Stimulated activated CD4-positive, alpha-beta T cell treated with anti-CD3 and anti-CD28 coated beads, Interleukin-15, amount 100 ng/mL, for 24 hours (primary cell): ENCODE measurements at regions not wholly inside any gene's neighbourhood (a gene's known extent, or its start where the extent isn't known, plus 50 kb on each side); places are given as distances from the start of the nearest gene placed in this dataset.
"Not testable (repeated sequence)": the region's sequence is repeated elsewhere in the genome, so short reads cannot be mapped to it uniquely, and the experiment has no call there.

ENCODE experiments used
- DNase-seq: peaks from one replicate; pipeline ENCODE4 v3.0.0-alpha.2; 2020

- DNase-seq: not testable (repeated sequence)
Measured at GRCh38 chr5:50590444-50591189, 75.8 kb upstream of the PARP8 start.

- DNase-seq: not testable (repeated sequence)
Measured at GRCh38 chr5:50591338-50591737, 75.1 kb upstream of the PARP8 start.

GRCh38 chr5:50593681-50594080 lies 72.8 kb upstream of the PARP8 start:
- no peak for DNase-seq

GRCh38 chr5:50595199-50595598 lies 71.2 kb upstream of the PARP8 start:
- DNase-seq: no peak

- DNase-seq: peak; percentile 13
Measured at GRCh38 chr5:50601576-50601975, 64.9 kb upstream of the PARP8 start.

GRCh38 chr5:50606179-50606578 lies 60.3 kb upstream of the PARP8 start:
- DNase-seq: no peak

GRCh38 chr5:50607456-50607855 lies 59.0 kb upstream of the PARP8 start:
- not testable (repeated sequence) for DNase-seq

GRCh38 chr5:50607953-50608705 lies 58.3 kb upstream of the PARP8 start:
- DNase-seq: not testable (repeated sequence)

- DNase-seq: not testable (repeated sequence)
Measured at GRCh38 chr5:50613057-50613456, 53.4 kb upstream of the PARP8 start.
